HFFc6 (cell line): ENCODE measurements at regions not wholly inside any gene's neighbourhood (a gene's known extent, or its start where the extent isn't known, plus 50 kb on each side); places are given as distances from the start of the nearest gene placed in this dataset.
"Not testable (repeated sequence)": the region's sequence is repeated elsewhere in the genome, so short reads cannot be mapped to it uniquely, and the experiment has no call there.

Source experiments
- DNase-seq: peaks from one replicate; pipeline ENCODE4 v3.0.0-alpha.2; 2018
- H3K27ac Mint-ChIP-seq: 2 replicates; pipeline ENCODE4 v1.8.0; 2020; ENCODE audit warnings: mild to moderate bottlenecking, mixed read lengths
- H3K27me3 Mint-ChIP-seq: 2 replicates; pipeline ENCODE4 v1.8.0; 2021; ENCODE audit warnings: mild to moderate bottlenecking, moderate library complexity, mixed read lengths; ENCODE audit not compliant: insufficient read depth
- H3K36me3 Mint-ChIP-seq: 2 replicates; pipeline ENCODE4 v1.8.0; 2021; ENCODE audit warnings: low read depth, mixed read lengths
- H3K4me1 Mint-ChIP-seq: 2 replicates; pipeline ENCODE4 v1.8.0; 2020; ENCODE audit warnings: low read depth, mixed read lengths
- H3K4me3 Mint-ChIP-seq: 2 replicates; pipeline ENCODE4 v1.8.0; 2020; ENCODE audit warnings: mild to moderate bottlenecking, moderate library complexity, mixed read lengths
- H3K9me3 Mint-ChIP-seq: 2 replicates; pipeline ENCODE4 v1.8.0; 2020; ENCODE audit warnings: mild to moderate bottlenecking, mixed read lengths
- TF ChIP-seq, protein P1 (sequence below): fragments of 200-600 bp; sonication (generic); IDR thresholded peaks from 2 replicates; pipeline ENCODE4 v1.5.0; 2021; ENCODE audit warnings: antibody characterized with exemption, mild to moderate bottlenecking

DNA sequence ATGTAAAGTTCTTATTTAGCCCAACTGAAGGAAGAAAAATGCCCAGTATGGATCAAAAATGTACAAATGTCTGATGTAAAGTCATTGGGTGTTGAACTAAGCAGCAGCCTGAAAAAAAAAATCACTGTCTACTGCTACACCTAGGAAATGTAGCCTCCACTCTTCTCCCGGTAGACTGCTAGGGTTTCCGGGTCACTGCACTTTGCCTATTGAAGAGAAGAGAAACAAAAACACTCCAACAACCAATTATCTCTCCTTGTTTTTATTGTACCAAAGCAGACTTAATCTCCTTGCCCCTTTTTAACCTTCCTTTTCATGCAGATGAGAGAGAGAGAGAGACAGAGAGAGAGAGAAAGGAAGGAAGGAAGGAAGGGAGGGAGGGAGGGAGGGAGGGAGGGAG, 140.2 kb upstream of the SETMAR start:
- Mint-ChIP-seq H3K4me3 (no peak overlapping the region), H3K27ac (no peak overlapping the region), H3K27me3 (no peaks in the 10 kb centered on the region), H3K4me1 (no peaks in the 10 kb centered on the region), H3K9me3 (peaks cover 69% of the 10 kb centered on the region), H3K36me3 (peaks cover 4% of the 10 kb centered on the region)
- TF ChIP-seq, protein P1, sequence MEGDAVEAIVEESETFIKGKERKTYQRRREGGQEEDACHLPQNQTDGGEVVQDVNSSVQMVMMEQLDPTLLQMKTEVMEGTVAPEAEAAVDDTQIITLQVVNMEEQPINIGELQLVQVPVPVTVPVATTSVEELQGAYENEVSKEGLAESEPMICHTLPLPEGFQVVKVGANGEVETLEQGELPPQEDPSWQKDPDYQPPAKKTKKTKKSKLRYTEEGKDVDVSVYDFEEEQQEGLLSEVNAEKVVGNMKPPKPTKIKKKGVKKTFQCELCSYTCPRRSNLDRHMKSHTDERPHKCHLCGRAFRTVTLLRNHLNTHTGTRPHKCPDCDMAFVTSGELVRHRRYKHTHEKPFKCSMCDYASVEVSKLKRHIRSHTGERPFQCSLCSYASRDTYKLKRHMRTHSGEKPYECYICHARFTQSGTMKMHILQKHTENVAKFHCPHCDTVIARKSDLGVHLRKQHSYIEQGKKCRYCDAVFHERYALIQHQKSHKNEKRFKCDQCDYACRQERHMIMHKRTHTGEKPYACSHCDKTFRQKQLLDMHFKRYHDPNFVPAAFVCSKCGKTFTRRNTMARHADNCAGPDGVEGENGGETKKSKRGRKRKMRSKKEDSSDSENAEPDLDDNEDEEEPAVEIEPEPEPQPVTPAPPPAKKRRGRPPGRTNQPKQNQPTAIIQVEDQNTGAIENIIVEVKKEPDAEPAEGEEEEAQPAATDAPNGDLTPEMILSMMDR, result no peak
- DNase-seq, result no peak

DNA sequence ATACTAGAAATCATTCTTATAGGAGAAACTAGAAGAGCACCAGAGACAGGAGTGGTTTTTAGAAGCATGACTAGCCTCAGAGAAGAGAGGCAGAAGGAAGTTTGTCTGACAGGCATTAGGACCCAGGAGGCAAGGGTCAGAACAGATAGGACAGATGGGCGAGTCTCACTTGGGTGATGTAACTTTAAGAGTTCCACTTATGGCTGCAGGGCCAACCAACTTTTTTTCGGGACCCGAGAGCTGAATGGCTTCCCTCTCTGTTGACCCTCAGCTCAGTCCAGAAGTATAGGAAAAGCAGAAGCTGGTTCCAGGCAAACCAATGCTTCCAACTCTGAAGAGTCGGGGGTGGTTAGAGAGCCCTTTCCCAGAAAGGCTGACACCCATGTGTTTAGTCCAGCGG, 136.6 kb upstream of the SETMAR start:
- H3K36me3 Mint-ChIP-seq, result peaks cover 4% of the 10 kb centered on the region
- H3K27me3 Mint-ChIP-seq, result no peaks in the 10 kb centered on the region
- no peak overlapping the region for H3K4me3 Mint-ChIP-seq
- no peaks in the 10 kb centered on the region for H3K4me1 Mint-ChIP-seq
- peaks cover 43% of the 10 kb centered on the region for H3K9me3 Mint-ChIP-seq
- TF ChIP-seq, protein P1, result no peak
- no peak for DNase-seq
- H3K27ac Mint-ChIP-seq, result no peak overlapping the region

DNA sequence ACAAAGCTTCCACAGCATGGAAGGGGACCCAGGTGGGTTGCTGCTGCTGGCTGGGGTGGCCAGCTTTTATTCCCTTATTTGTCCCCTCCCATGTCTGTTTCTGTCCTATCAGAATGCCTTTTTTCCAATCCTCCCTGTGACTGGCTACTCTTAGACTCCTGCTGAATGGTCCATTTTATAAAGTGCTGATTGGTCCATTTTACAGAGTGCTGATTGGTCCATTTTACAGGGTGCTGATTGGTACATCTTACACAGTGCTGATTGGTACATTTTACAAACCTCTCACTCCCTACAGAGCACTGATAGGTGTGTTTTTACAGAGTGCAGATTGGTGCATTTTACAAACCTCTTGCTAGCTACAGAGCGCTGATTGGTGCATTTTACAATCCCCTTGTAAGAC, 135.9 kb upstream of the SETMAR start:
- DNase-seq, H3K4me1 Mint-ChIP-seq, H3K36me3 Mint-ChIP-seq, H3K27ac Mint-ChIP-seq, H3K27me3 Mint-ChIP-seq, H3K4me3 Mint-ChIP-seq: not testable (repeated sequence)
- H3K9me3 Mint-ChIP-seq, result peaks cover 44% of the 10 kb centered on the region

DNA sequence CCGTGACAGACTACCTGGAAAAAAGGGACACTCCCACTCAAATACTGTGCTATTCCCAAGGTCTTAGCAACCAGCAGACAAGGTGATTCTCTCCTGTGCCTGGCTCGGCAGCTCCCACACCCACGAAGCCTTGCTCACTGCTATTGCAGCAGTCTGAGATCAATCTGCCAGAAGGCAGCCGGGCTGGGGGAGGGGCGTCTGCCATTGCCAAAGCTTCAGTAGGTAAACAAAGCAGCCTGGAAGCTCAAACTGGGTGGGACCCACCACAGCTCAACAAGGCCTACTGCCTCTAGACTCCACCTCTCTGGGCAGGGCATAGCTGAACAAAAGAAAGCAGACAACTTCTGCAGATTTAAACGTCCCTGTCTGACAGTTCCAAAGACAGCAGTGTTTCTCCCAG, 128.4 kb upstream of the SETMAR start:
- TF ChIP-seq, protein P1, result no peak
- H3K36me3 Mint-ChIP-seq, result no peaks in the 10 kb centered on the region
- no peak overlapping the region for H3K27ac Mint-ChIP-seq
- H3K27me3 Mint-ChIP-seq, result no peaks in the 10 kb centered on the region
- H3K4me3 Mint-ChIP-seq, result no peak overlapping the region
- H3K9me3 Mint-ChIP-seq, result peaks cover 60% of the 10 kb centered on the region
- no peaks in the 10 kb centered on the region for H3K4me1 Mint-ChIP-seq
- no peak for DNase-seq

DNA sequence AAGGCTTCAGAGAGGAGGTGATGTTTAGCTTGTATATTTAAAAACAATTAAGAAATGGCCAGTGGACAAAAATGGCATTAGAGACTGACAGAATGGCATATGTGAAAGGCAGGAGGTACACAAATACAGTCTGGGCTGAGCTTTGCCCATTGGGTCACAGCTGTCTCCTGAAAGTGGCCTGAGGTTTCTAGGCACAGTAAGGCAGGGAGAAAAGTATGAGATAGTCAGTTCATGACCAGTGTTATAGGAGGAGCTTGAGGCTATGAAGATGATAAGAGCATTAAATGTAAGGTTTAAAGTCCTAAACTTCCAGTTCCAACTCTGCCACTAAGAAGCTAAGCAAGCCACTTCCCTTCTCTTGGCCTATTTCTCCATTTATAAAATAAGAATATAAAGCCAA, 111.2 kb upstream of the SETMAR start:
- Mint-ChIP-seq H3K27me3 (no peaks in the 10 kb centered on the region), H3K36me3 (no peaks in the 10 kb centered on the region), H3K4me3 (no peak overlapping the region), H3K4me1 (no peaks in the 10 kb centered on the region), H3K27ac (no peak overlapping the region), H3K9me3 (peaks cover 40% of the 10 kb centered on the region)
- no peak for DNase-seq
- TF ChIP-seq, protein P1, result no peak

DNA sequence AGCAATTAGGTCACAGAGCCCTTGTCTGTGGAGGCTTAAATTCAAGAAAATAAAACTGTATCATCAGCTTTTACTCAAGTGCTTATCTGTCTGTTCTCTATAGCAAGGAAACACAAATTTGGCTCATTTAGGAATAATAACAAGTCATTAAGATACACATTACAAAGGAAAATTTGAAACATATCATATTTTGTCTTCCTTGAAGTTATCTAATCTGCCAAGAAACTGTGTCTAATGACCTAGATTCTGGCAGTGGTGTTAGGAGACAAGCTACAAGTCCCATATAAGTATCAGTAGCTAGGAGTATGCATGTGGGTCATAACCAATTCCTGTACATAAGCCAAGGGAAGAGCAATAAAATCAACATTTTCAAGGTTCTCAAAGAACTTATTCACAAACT, 108.2 kb upstream of the SETMAR start:
- no peaks in the 10 kb centered on the region for H3K4me1 Mint-ChIP-seq
- H3K4me3 Mint-ChIP-seq, result no peak overlapping the region
- DNase-seq, result no peak
- H3K27ac Mint-ChIP-seq, result no peak overlapping the region
- TF ChIP-seq, protein P1, result no peak
- H3K9me3 Mint-ChIP-seq, result peaks cover 51% of the 10 kb centered on the region
- H3K27me3 Mint-ChIP-seq, result no peaks in the 10 kb centered on the region
- H3K36me3 Mint-ChIP-seq, result no peaks in the 10 kb centered on the region
